Lung (tissue), 11 donors: ENCODE measurements at regions not wholly inside any gene's neighbourhood (a gene's known extent, or its start where the extent isn't known, plus 50 kb on each side); places are given as distances from the start of the nearest gene placed in this dataset.

Source experiments
- ATAC-seq: fragments of 200-7000 bp; cut with Tn5 transposase; one replicate; pipeline ENCODE4 v1.9.1; 2020; ENCODE audit warnings: moderate number of reproducible peaks; ENCODE audit not compliant: insufficient read depth, low FRiP score
- DNase-seq, 3 donors: peaks; one replicate each; pipeline ENCODE4 v3.0.0-alpha.2; 2013 to 2017
- H3K27ac ChIP-seq, 2 donors: one replicate each; pipeline ENCODE4 v1.5.1; 2013; ENCODE audit warnings: mild to moderate bottlenecking in 2 of 2, moderate library complexity in 2 of 2, control low read depth in 1 of 2, inconsistent platforms in 1 of 2, low read depth in 1 of 2, low read length in 1 of 2
- H3K27me3 ChIP-seq, 3 donors: one replicate each; pipeline ENCODE4 v1.5.1; 2013; ENCODE audit warnings: low read length in 2 of 3; ENCODE audit not compliant: control insufficient read depth in 3 of 3, insufficient read depth in 3 of 3
- H3K36me3 ChIP-seq, 4 donors: one replicate each; pipeline ENCODE4 v1.5.1; 2013; ENCODE audit warnings: low read length in 4 of 4, mild to moderate bottlenecking in 1 of 4, moderate library complexity in 1 of 4; ENCODE audit not compliant: control insufficient read depth in 4 of 4, insufficient read depth in 4 of 4
- H3K4me1 ChIP-seq, 5 donors: one replicate each; pipeline ENCODE4 v1.5.1; 2013; ENCODE audit warnings: low read length in 5 of 5, mild to moderate bottlenecking in 2 of 5, moderate library complexity in 1 of 5; ENCODE audit not compliant: control insufficient read depth in 5 of 5, insufficient read depth in 5 of 5
- H3K4me3 ChIP-seq: one replicate; pipeline ENCODE4 v1.5.1; 2013; ENCODE audit warnings: mild to moderate bottlenecking, control low read depth, moderate library complexity
- H3K9ac ChIP-seq, 2 donors: one replicate each; pipeline ENCODE4 v1.5.1; 2013; ENCODE audit warnings: low read length in 2 of 2, control low read depth in 1 of 2; ENCODE audit not compliant: insufficient read depth in 1 of 2
- H3K9me3 ChIP-seq, 4 donors: one replicate each; pipeline ENCODE4 v1.5.1; 2013; ENCODE audit warnings: low read length in 3 of 4, mild to moderate bottlenecking in 1 of 4, moderate library complexity in 1 of 4; ENCODE audit not compliant: control insufficient read depth in 4 of 4, insufficient read depth in 3 of 4
- WGBS, 2 donors: extraction: QIAGEN DNeasy Blood & Tissue Kit; methylation state at CpG; one replicate each; pipeline ENCODE4 v1.1.7; 2013; 5-methylcytosine and 5-hydroxymethylcytosine counted together
- TF ChIP-seq, protein P1 (sequence below): IDR thresholded peaks from 2 replicates; pipeline ENCODE4 v1.5.1; 2012; ENCODE audit warnings: mild to moderate bottlenecking; ENCODE audit errors: control extremely low read depth, extremely low read depth
- donor health status: control.
- donor health status: control.
- donor health status: Bipolar disorder and iron deficiency.
- donor health status: healthy.
- donor health status: DM: yes; HTN: yes; CAD: no.

DNA sequence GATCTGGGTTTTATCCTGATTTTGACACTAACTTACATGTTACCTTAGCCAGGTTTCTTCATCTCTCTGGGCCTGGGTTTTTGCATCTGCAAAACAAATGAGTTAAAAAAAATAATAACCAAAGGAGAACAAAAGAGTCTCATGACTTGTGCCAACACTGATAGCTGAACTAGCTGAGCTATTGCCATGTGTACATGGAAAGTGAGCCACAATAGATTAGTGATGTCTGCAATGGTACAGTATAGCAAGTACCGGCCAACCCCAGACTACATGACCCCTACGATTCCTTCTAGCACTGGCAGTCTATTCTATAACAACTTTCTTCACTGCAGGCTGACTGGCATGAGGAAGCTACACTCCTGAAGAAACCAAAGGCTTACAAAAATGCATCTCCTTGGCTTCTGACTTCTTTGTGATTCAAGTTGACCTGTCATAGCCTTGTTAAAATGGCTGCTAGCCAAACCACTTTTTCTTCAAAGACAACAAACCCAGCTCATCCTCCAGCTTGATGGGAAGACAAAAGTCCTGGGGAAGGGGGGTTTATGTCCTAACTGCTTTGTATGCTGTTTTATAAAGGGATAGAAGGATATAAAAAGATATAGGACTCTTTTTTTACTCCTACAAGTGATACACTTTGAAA lies 123.7 kb downstream of the DAD1 start:
- no peak overlapping the region for H3K4me3 ChIP-seq
- H3K27ac ChIP-seq, result no peak overlapping the region
- peaks cover 0 to 21% (median 7%) of the 10 kb centered on the region in 5 donors for H3K4me1 ChIP-seq
- no peaks in the 10 kb centered on the region for H3K36me3 ChIP-seq
- 89 to 90% methylated on average over 2 of the region's 2 CpGs for WGBS, 2 donors
- H3K27me3 ChIP-seq, result no peaks in the 10 kb centered on the region
- no peak overlapping the region for H3K9ac ChIP-seq
- no peak for ATAC-seq
- no peak for DNase-seq
- TF ChIP-seq, protein P1, sequence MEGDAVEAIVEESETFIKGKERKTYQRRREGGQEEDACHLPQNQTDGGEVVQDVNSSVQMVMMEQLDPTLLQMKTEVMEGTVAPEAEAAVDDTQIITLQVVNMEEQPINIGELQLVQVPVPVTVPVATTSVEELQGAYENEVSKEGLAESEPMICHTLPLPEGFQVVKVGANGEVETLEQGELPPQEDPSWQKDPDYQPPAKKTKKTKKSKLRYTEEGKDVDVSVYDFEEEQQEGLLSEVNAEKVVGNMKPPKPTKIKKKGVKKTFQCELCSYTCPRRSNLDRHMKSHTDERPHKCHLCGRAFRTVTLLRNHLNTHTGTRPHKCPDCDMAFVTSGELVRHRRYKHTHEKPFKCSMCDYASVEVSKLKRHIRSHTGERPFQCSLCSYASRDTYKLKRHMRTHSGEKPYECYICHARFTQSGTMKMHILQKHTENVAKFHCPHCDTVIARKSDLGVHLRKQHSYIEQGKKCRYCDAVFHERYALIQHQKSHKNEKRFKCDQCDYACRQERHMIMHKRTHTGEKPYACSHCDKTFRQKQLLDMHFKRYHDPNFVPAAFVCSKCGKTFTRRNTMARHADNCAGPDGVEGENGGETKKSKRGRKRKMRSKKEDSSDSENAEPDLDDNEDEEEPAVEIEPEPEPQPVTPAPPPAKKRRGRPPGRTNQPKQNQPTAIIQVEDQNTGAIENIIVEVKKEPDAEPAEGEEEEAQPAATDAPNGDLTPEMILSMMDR, result no peak
- H3K9me3 ChIP-seq, result no peaks in the 10 kb centered on the region

DNA sequence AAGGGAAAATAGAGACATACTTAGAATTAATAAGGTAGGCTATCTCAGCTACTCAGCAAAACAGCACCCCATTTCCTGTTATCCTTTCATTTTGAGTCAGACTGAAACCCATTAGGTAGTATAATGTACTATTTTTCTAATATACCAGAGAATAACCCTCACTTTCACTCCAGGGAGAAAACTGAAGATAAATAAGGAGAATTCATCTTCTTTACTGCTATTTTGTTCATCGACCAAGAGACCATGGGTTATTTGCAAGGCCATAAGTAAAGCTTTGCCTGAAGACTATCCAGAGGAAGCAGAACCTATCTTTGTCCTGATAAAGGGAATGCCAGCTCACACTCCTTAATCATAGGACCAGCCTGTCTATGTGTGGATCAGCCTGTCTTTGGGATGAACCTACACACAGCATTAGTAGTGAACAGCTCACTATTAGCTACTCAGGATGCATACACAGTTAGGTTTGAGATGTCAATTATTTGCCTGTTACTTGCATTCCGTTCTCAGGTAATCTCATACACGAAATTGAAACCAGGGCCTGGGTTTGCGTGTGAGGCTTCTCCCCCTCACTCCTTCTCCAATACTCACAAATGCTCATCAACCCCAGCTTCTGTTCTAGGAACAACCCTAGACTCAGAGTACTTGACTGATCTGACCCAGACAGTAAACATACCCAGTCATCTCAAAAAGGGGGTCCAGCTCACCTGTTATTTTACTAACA lies 124.4 kb downstream of the DAD1 start:
- ATAC-seq, result no peak

DNA sequence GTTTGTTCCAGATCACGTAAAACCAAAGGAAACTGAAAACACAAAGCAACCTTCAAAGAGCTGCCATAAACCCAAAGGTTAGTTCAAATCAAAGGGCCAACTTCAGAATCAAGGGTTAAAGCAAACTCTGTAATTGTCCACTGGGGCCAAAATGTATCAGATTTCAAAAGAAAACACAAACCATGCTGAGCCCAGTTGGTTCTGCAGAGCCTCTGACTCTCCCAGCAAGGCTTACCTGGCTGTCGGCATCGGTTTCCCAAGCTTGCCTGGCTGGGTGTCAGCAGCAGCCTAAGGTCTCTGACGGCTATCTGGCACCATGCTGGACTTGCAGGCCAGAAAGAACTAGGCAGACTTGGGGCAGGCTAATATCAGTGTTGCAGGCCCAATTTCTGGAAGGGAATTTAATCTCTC lies 125.3 kb downstream of the DAD1 start:
- DNase-seq, result no peak
- Histone ChIP-seq H3K9me3 (no peaks in the 10 kb centered on the region), H3K4me3 (no peak overlapping the region), H3K4me1 (peaks cover 0 to 12% (median 0%) of the 10 kb centered on the region in 5 donors), H3K27me3 (no peaks in the 10 kb centered on the region), H3K27ac (no peak overlapping the region), H3K9ac (no peak overlapping the region), H3K36me3 (no peaks in the 10 kb centered on the region)
- ATAC-seq, result no peak
- 83 to 95% methylated on average over 4 of the region's 4 CpGs for WGBS, 2 donors
- TF ChIP-seq, protein P1, result no peak

More for the DNA sequence above, 124.4 kb downstream of the DAD1 start:
- DNase-seq, result no peak
- 89 to 93% methylated on average over 4 of the region's 4 CpGs for WGBS, 2 donors
- no peak overlapping the region for H3K9ac ChIP-seq
- H3K4me3 ChIP-seq, result no peak overlapping the region
- H3K27me3 ChIP-seq, result no peaks in the 10 kb centered on the region
- no peaks in the 10 kb centered on the region for H3K9me3 ChIP-seq
- TF ChIP-seq, protein P1, result no peak
- H3K27ac ChIP-seq, result no peak overlapping the region
- no peaks in the 10 kb centered on the region for H3K36me3 ChIP-seq
- H3K4me1 ChIP-seq, result peaks cover 0 to 19% (median 6%) of the 10 kb centered on the region in 5 donors
